Prostate gland (tissue), 2 donors: ENCODE measurements at regions not wholly inside any gene's neighbourhood (a gene's known extent, or its start where the extent isn't known, plus 50 kb on each side); places are given as distances from the start of the nearest gene placed in this dataset.

Source experiments
- DNase-seq: peaks from one replicate; pipeline ENCODE4 v3.0.0-alpha.2; 2019; ENCODE audit warnings: low spot score
- H3K27ac ChIP-seq, 2 donors: fragments of 200-600 bp; sonication (generic); 2 replicates each; pipeline ENCODE4 v1.5.1; 2017 to 2019
- H3K27me3 ChIP-seq: fragments of 200-600 bp; sonication (generic); replicated peaks from 2 replicates; pipeline ENCODE4 v1.5.1; 2019; ENCODE audit not compliant: insufficient read depth
- H3K36me3 ChIP-seq, 2 donors: fragments of 200-600 bp; sonication (generic); 1 replicate in 1 of 2; 2 replicates in 1 of 2; pipeline versions ENCODE4 v1.5.1 to v1.8.1; 2017 to 2019
- H3K4me1 ChIP-seq: fragments of 200-600 bp; sonication (generic); replicated peaks from 2 replicates; pipeline ENCODE4 v1.5.1; 2019
- H3K4me3 ChIP-seq, 2 donors: fragments of 200-600 bp; sonication (generic); 2 replicates each; pipeline ENCODE4 v1.5.1; 2017 to 2019
- H3K9me3 ChIP-seq: fragments of 200-600 bp; sonication (generic); 2 replicates; pipeline ENCODE4 v1.5.1; 2017
- CTCF ChIP-seq, 4 experiments: fragments of 200-600 bp in 2 of 4; fragments of 450-650 bp in 2 of 4; sonication (generic) in 2 of 4; IDR thresholded peaks; 1 replicate in 3 of 4; 2 replicates in 1 of 4; pipeline ENCODE4 v1.5.1; 2016 to 2019; ENCODE audit warnings: antibody characterized with exemption in 4 of 4, mild to moderate bottlenecking in 2 of 4, moderate library complexity in 2 of 4
- POLR2A ChIP-seq: fragments of 450-650 bp; IDR thresholded peaks from one replicate; pipeline ENCODE4 v1.6.1; 2016; ENCODE audit warnings: antibody characterized with exemption, mild to moderate bottlenecking
- POLR2AphosphoS5 ChIP-seq: sonication (generic); formaldehyde crosslinking; IDR thresholded peaks from one replicate; pipeline ENCODE4 v1.6.1; 2017; ENCODE audit warnings: antibody characterized with exemption
- WGBS: methylation state at CpG from one replicate; pipeline ENCODE4 v1.1.5; 2018; 5-methylcytosine and 5-hydroxymethylcytosine counted together
- intact Hi-C: fragments of 100-400 bp; cut with DNase I; formaldehyde crosslinking; loops from one replicate; pipeline ENCODE4 v1.14.2; 2022

DNA sequence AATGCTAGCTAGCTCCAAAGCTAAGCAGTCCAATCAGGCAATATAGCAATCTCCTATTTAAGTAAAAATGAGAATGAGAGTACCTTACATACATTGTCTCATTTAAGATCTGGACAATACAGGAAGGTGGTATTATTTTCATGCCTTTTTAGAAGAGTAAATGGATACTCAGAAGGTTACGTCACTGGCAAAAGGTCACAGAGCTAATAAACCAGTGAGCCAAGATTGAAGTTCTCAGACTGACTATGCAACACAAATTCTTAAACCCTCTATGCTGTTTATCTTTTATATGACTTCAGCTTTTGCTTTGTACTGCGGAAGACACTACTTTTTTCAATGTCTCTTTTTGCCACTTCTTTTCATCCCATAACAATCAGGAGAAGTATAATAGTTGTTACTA, 135.2 kb upstream of the PRL start:
- no peak for TF ChIP-seq POLR2AphosphoS5
- TF ChIP-seq CTCF (IDR thresholded peaks at IDR 0.05), result no peak
- TF ChIP-seq POLR2A, result no peak
- H3K4me1 ChIP-seq, result no peaks in the 10 kb centered on the region
- intact Hi-C loops, result no loop called here
- no peak overlapping the region for H3K4me3 ChIP-seq
- H3K27me3 ChIP-seq, result no peaks in the 10 kb centered on the region
- no peaks in the 10 kb centered on the region for H3K9me3 ChIP-seq
- 66% methylated on average over 2 of the region's 2 CpGs for WGBS
- H3K27ac ChIP-seq, result no peak overlapping the region
- no peaks in the 10 kb centered on the region for H3K36me3 ChIP-seq
- no peak for DNase-seq

- H3K36me3 ChIP-seq, result no peaks in the 10 kb centered on the region
- H3K27ac ChIP-seq, result no peak overlapping the region
- H3K4me1 ChIP-seq, result no peaks in the 10 kb centered on the region
- intact Hi-C loops, result no loop called here
- no peaks in the 10 kb centered on the region for H3K27me3 ChIP-seq
- DNase-seq, result no peak
- WGBS, result 97% methylated on average over 6 of the region's 6 CpGs
- H3K9me3 ChIP-seq, result no peaks in the 10 kb centered on the region
- no peak for TF ChIP-seq POLR2AphosphoS5
- TF ChIP-seq POLR2A, result no peak
- TF ChIP-seq CTCF (IDR thresholded peaks at IDR 0.05), result no peak
- H3K4me3 ChIP-seq, result no peak overlapping the region
These were observed 135.6 kb upstream of the HDGFL1 start for GRCh38 chr6:22433745-22434144.

- Histone ChIP-seq H3K27ac (no peak overlapping the region), H3K9me3 (no peaks in the 10 kb centered on the region), H3K36me3 (no peaks in the 10 kb centered on the region), H3K4me1 (no peaks in the 10 kb centered on the region), H3K27me3 (no peaks in the 10 kb centered on the region), H3K4me3 (no peak overlapping the region)
- 81% methylated on average over 4 of the region's 4 CpGs for WGBS
- DNase-seq, result no peak
- intact Hi-C loops, result no loop called here
- TF ChIP-seq POLR2A, result no peak
These were observed 134.2 kb upstream of the HDGFL1 start for GRCh38 chr6:22435151-22435550.

DNA sequence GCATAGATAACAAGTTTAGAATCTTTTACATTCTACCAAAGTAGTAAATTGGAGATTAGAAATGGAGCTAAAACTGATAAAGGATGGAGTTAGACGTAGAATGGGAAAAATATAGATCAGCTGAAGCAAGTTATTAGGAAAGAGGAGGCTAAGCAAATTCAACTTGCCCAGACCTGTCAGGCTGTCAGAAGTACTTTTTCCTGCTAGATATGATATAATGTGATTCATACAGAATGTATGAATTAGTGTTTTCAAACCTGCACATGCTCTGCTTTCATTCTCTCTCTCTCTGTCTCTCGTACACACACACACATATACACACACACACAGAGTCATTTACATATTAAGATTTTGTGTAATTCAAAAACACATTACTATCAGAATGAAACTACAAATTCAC, 133.2 kb upstream of the HDGFL1 start:
- Histone ChIP-seq H3K4me1 (no peaks in the 10 kb centered on the region), H3K36me3 (no peaks in the 10 kb centered on the region), H3K9me3 (no peaks in the 10 kb centered on the region), H3K4me3 (no peak overlapping the region), H3K27ac (no peak overlapping the region), H3K27me3 (no peaks in the 10 kb centered on the region)
- DNase-seq, result no peak
- intact Hi-C loops, result no loop called here
- WGBS, result 83% methylated on average over 2 of the region's 2 CpGs
- no peak for TF ChIP-seq POLR2A
- TF ChIP-seq POLR2AphosphoS5, result no peak
- no peak for TF ChIP-seq CTCF (IDR thresholded peaks at IDR 0.05)

DNA sequence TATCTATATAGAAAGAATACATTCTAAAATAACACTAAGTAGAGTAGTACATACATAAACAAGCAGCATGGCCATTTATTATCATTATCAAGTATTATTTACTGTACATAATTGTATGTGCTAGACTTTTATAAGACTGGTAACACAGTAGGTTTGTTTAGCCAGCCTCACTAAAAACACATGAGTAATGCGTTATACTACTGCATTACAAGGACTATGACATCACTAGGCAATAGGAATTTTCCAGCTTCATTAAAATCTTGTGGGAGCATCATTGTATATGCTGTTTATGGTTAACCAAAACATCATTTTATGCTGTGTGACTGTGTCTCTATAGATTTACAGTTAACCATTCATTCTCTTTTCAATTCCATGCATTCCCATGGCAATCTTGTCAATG, 131.7 kb upstream of the HDGFL1 start:
- Histone ChIP-seq H3K4me1 (no peaks in the 10 kb centered on the region), H3K9me3 (no peaks in the 10 kb centered on the region), H3K27ac (no peak overlapping the region), H3K36me3 (no peaks in the 10 kb centered on the region), H3K27me3 (no peaks in the 10 kb centered on the region), H3K4me3 (no peak overlapping the region)
- TF ChIP-seq CTCF (IDR thresholded peaks at IDR 0.05) (no peak), POLR2A (no peak), POLR2AphosphoS5 (no peak)
- 93% methylated on average over 1 of the region's 1 CpG for WGBS
- intact Hi-C loops, result no loop called here
- no peak for DNase-seq
